Panc1 (cell line): ENCODE measurements at regions not wholly inside any gene's neighbourhood (a gene's known extent, or its start where the extent isn't known, plus 50 kb on each side); places are given as distances from the start of the nearest gene placed in this dataset.

Experiments used
- CTCF ChIP-seq: fragments of 450-650 bp; IDR thresholded peaks from 2 replicates; pipeline ENCODE4 v1.5.1; 2017; ENCODE audit warnings: mild to moderate bottlenecking
- POLR2AphosphoS5 ChIP-seq: IDR thresholded peaks from 2 replicates; pipeline ENCODE4 v1.6.1; 2012; ENCODE audit warnings: mild to moderate bottlenecking, low read depth, low read length, moderate library complexity
- REST ChIP-seq, 2 experiments: IDR thresholded peaks; 2 replicates each; pipeline ENCODE4 v1.6.1; 2011 to 2012; ENCODE audit warnings: low read depth in 2 of 2, control low read depth in 1 of 2, low read length in 1 of 2, mild to moderate bottlenecking in 1 of 2, moderate library complexity in 1 of 2; ENCODE audit not compliant: insufficient read depth in 1 of 2
- SIN3A ChIP-seq: IDR thresholded peaks from 2 replicates; pipeline ENCODE4 v1.6.1; 2012; ENCODE audit warnings: low read depth, mild to moderate bottlenecking, low read length, moderate library complexity, borderline replicate concordance; ENCODE audit not compliant: insufficient read depth
- TCF7L2 ChIP-seq: IDR thresholded peaks from 2 replicates; pipeline ENCODE4 v1.6.1; 2011; ENCODE audit warnings: mild to moderate bottlenecking, low read depth, low read length, inconsistent platforms

GRCh38 chr3:144286235-144286910 lies 314.8 kb downstream of the DIPK2A start:
- TF ChIP-seq CTCF (no peak), SIN3A (no peak), REST (IDR thresholded peaks at IDR 0.05; ENCODE audit: insufficient read depth in 1 of 2, low read depth in 2 of 2, low read length in 1 of 2) (no peak), TCF7L2 (no peak), POLR2AphosphoS5 (no peak)
